Erythroblast (primary cell): ENCODE measurements at regions not wholly inside any gene's neighbourhood (a gene's known extent, or its start where the extent isn't known, plus 50 kb on each side); places are given as distances from the start of the nearest gene placed in this dataset.

Experiments used
- GATA1 ChIP-seq: IDR thresholded peaks from 2 replicates; pipeline ENCODE4 v1.6.1; 2011; ENCODE audit warnings: low read depth, mild to moderate bottlenecking, control low read depth, low read length, moderate library complexity
- POLR2A ChIP-seq: IDR thresholded peaks from 2 replicates; pipeline ENCODE4 v1.6.1; 2011; ENCODE audit warnings: mild to moderate bottlenecking, low read length

DNA sequence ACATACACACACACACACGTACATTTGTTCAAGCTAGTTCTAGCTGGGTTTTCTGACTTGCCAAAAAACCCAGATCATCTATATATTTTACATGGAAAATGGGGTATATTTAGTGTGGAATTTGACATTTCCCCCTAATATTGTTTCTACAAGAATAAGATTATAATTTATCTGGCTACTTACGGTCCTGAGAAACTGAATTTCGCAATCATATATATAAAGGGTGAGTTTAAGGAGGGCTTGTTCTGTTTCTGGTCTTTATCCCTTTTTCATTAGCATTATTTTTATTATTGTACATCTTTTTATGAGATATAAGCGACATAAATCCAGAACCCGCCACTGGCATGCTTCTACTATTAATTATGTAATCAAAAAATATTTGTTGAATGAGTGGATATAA, 528.9 kb downstream of the TMX3 start:
- TF ChIP-seq POLR2A: no peak
- no peak for TF ChIP-seq GATA1
